SKM-1 (cell line): ENCODE measurements at regions not wholly inside any gene's neighbourhood (a gene's known extent, or its start where the extent isn't known, plus 50 kb on each side); places are given as distances from the start of the nearest gene placed in this dataset.

Experiments used
- DNase-seq: peaks from one replicate; lab custom pipeline; 2025; ENCODE audit not compliant: unreplicated experiment; lab: John Stamatoyannopoulos, UW

- no peak for DNase-seq
Observed at GRCh38 chr2:226011716-226012450, 612.4 kb downstream of the NYAP2 start.

GRCh38 chr2:226002438-226002837 is 602.9 kb downstream of the NYAP2 start:
- DNase-seq, result peak; percentile 17

- no peak for DNase-seq
Observed at GRCh38 chr2:226001716-226002115, 602.2 kb downstream of the NYAP2 start.

GRCh38 chr2:225999692-226000091 is 600.2 kb downstream of the NYAP2 start:
- no peak for DNase-seq

GRCh38 chr2:225998653-225999052 is 599.1 kb downstream of the NYAP2 start:
- no peak for DNase-seq

GRCh38 chr2:225998116-225998515 is 598.6 kb downstream of the NYAP2 start:
- DNase-seq, result no peak

GRCh38 chr2:225996462-225996828 is 596.9 kb downstream of the NYAP2 start:
- DNase-seq, result no peak

- no peak for DNase-seq
Observed at GRCh38 chr2:225995796-225996461, 596.4 kb downstream of the NYAP2 start.

- no peak for DNase-seq
Observed at GRCh38 chr2:225994748-225995405, 595.4 kb downstream of the NYAP2 start.

- no peak for DNase-seq
Observed at GRCh38 chr2:225993430-225993829, 593.9 kb downstream of the NYAP2 start.

- no peak for DNase-seq
Observed at GRCh38 chr2:225989809-225990208, 590.3 kb downstream of the NYAP2 start.

- no peak for DNase-seq
Observed at GRCh38 chr2:225980372-225980771, 580.9 kb downstream of the NYAP2 start.

- no peak for DNase-seq
Observed at GRCh38 chr2:225971433-225971832, 571.9 kb downstream of the NYAP2 start.

GRCh38 chr2:225948903-225949302 is 549.4 kb downstream of the NYAP2 start:
- DNase-seq, result no peak

GRCh38 chr2:225938991-225939390 is 539.5 kb downstream of the NYAP2 start:
- no peak for DNase-seq

GRCh38 chr2:225937625-225938187 is 538.2 kb downstream of the NYAP2 start:
- DNase-seq, result no peak

- no peak for DNase-seq
Observed at GRCh38 chr2:225932811-225933413, 533.4 kb downstream of the NYAP2 start.

GRCh38 chr2:225930687-225931086 is 531.2 kb downstream of the NYAP2 start:
- no peak for DNase-seq

GRCh38 chr2:225920621-225921220 is 521.2 kb downstream of the NYAP2 start:
- DNase-seq, result no peak

- DNase-seq, result no peak
Observed at GRCh38 chr2:225916692-225917091, 517.2 kb downstream of the NYAP2 start.

GRCh38 chr2:225911019-225911418 is 511.5 kb downstream of the NYAP2 start:
- DNase-seq, result no peak
